Heart right ventricle (tissue), 16 donors: ENCODE measurements at regions not wholly inside any gene's neighbourhood (a gene's known extent, or its start where the extent isn't known, plus 50 kb on each side); places are given as distances from the start of the nearest gene placed in this dataset.

Experiments
- ATAC-seq, 8 donors: fragments of 200-7000 bp; cut with Tn5 transposase; one replicate each; pipeline ENCODE4 v1.9.1; 2020; ENCODE audit warnings: mild to moderate bottlenecking in 8 of 8, moderate library complexity in 8 of 8, moderate number of reproducible peaks in 1 of 8
- DNase-seq, 2 donors: peaks; one replicate each; pipeline ENCODE4 v3.0.0-alpha.2; 2020
- H3K27ac ChIP-seq, 10 donors: fragments of 200-600 bp; sonication (generic) in 2 of 10; one replicate each; pipeline versions ENCODE4 v1.5.0 to v1.8.0; 2020 to 2022; ENCODE audit warnings: mild to moderate bottlenecking in 3 of 10
- H3K27me3 ChIP-seq, 7 donors: fragments of 200-600 bp; one replicate each; pipeline ENCODE4 v1.8.0; 2021 to 2022; ENCODE audit warnings: mild to moderate bottlenecking in 2 of 7
- H3K36me3 ChIP-seq, 9 donors: fragments of 200-600 bp; sonication (generic) in 1 of 9; one replicate each; pipeline versions ENCODE4 v1.5.0 to v1.8.0; 2020 to 2022; ENCODE audit warnings: mild to moderate bottlenecking in 2 of 9
- H3K4me1 ChIP-seq, 9 donors: fragments of 200-600 bp; sonication (generic) in 1 of 9; one replicate each; pipeline versions ENCODE4 v1.5.0 to v1.8.0; 2020 to 2022; ENCODE audit warnings: mild to moderate bottlenecking in 4 of 9
- H3K4me3 ChIP-seq, 10 donors: fragments of 200-600 bp; sonication (generic) in 2 of 10; one replicate each; pipeline versions ENCODE4 v1.5.0 to v1.8.0; 2020 to 2022; ENCODE audit warnings: mild to moderate bottlenecking in 7 of 10, moderate library complexity in 2 of 10
- H3K9me3 ChIP-seq, 11 donors: fragments of 200-600 bp in 10 of 11; sonication (generic) in 2 of 11; one replicate each; pipeline versions ENCODE4 v1.5.0 to v1.8.0; 2013 to 2022; ENCODE audit warnings: mild to moderate bottlenecking in 2 of 11, control low read depth in 1 of 11, moderate library complexity in 1 of 11
- WGBS, 2 donors: extraction: QIAGEN DNeasy Blood & Tissue Kit; methylation state at CpG; one replicate each; pipeline ENCODE4 v1.1.7; 2013; ENCODE audit warnings: inconsistent platforms in 1 of 2; 5-methylcytosine and 5-hydroxymethylcytosine counted together
- intact Hi-C, 10 donors: fragments of 100-400 bp; cut with DNase I; formaldehyde crosslinking; loops; one replicate each; pipeline versions ENCODE4 v1.11.1 to v1.14.2; 2022
- TF ChIP-seq, protein P1 (sequence below), 9 donors: fragments of 200-600 bp; sonication (generic) in 2 of 9; IDR thresholded peaks; one replicate each; pipeline versions ENCODE4 v1.5.0 to v1.8.0; 2021 to 2022; ENCODE audit warnings: antibody characterized with exemption in 9 of 9, mild to moderate bottlenecking in 5 of 9, moderate library complexity in 1 of 9
- donor health status: Arrhythmogenic right ventricular cardiomyopathy.
- donor health status: ischemic (EF 13 %, LVEDD 7.1; RV severe dilation, severe dysfunction).
- donor health status: healthy with polysubstance abuse.
- donor health status: DM: no; HTN: yes; CAD: no.
- donor health status: DM: no; HTN: no; CAD: no.
- donor health status: ischemic (EF 25% LVEDD 6.9; RV normal size, moderate dysfunction).
- donor health status: ischemic (EF 25% LVEDD 5.7; RV mildly dilated, moderate dysfunction).
- donor health status: healthy.
- donor health status: DM: yes; HTN: yes; CAD: no.
- donor health status: Ischemic cardiomyopathy.
- donor health status: ischemic (EF 35%, LVEDD 5.7; RV mildly dilated, moderate dysfunction).
- donor health status: nonischemic (EF 11% LVEDD 7.7; RV severe dilation, severe dysfunction).
- donor health status: DM: yes; HTN: yes; CAD: no.
- donor health status: PGD.
- donor health status: ischemic (EF 29% LVEDD 5.4; RV normal size, mild dysfunction).
- donor health status: nonischemic (EF 23%, LVEDD 6.1; RV moderate dilation, normal function).

DNA sequence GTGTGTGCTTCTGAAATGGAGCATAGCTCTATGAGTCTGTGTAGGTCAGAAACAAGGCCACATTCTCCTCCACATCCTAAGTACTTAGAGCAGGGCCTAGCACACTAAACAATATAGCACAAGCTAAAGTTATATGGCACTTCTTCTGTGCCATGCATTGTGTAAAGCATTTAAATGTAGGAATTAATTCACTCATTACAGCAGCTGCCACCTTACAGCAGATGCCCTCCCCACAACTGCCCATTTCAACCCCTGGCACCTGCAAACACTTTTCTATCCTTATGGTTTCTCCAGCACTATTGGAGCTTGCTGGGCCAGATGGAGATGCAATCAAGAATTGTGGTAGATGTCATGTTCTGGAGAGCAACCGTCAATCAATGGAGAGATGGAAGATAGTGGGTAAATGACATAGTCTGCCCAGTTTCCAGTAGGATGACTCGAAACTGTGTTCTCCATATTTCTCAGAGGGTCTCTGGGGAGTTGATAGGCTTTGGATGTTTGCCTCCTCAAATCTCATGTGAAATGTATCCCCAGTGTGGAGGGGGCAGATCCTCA is 373.7 kb downstream of the DOK5 start:
- WGBS, 2 donors: 65 to 70% methylated on average over 2 of the region's 2 CpGs
- H3K36me3 ChIP-seq: no peaks in the 10 kb centered on the region
- no peaks in the 10 kb centered on the region for H3K4me1 ChIP-seq
- TF ChIP-seq, protein P1, sequence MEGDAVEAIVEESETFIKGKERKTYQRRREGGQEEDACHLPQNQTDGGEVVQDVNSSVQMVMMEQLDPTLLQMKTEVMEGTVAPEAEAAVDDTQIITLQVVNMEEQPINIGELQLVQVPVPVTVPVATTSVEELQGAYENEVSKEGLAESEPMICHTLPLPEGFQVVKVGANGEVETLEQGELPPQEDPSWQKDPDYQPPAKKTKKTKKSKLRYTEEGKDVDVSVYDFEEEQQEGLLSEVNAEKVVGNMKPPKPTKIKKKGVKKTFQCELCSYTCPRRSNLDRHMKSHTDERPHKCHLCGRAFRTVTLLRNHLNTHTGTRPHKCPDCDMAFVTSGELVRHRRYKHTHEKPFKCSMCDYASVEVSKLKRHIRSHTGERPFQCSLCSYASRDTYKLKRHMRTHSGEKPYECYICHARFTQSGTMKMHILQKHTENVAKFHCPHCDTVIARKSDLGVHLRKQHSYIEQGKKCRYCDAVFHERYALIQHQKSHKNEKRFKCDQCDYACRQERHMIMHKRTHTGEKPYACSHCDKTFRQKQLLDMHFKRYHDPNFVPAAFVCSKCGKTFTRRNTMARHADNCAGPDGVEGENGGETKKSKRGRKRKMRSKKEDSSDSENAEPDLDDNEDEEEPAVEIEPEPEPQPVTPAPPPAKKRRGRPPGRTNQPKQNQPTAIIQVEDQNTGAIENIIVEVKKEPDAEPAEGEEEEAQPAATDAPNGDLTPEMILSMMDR (IDR thresholded peaks at IDR 0.05): no peak
- H3K9me3 ChIP-seq: no peaks in the 10 kb centered on the region
- intact Hi-C loops: no loop called here
- peaks cover 0 to 16% (median 0%) of the 10 kb centered on the region in 7 donors for H3K27me3 ChIP-seq
- no peak overlapping the region for H3K27ac ChIP-seq
- no peak overlapping the region for H3K4me3 ChIP-seq
- DNase-seq (no peak), ATAC-seq (no peak)

DNA sequence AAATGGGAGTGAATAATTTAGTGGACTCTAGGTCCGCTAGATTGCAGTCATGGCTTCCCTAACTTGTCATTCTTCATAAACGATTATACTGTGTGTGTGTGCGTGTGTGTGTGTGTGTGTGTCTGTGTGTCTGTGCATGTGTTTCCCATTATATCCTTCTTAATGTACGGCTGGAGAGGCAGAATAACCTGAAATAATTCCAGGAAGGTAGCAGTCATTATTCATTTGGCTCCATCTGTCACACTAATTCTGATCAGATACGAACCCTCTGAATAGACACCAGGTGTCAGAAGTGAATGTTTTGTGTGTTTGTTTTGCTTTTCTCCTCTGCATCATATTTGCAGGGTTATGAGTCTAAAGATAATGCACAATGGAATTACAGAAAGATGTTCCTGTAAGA is 372.9 kb downstream of the DOK5 start:
- no peak for DNase-seq
- 62 to 73% methylated on average over 5 of the region's 5 CpGs for WGBS, 2 donors
- Histone ChIP-seq H3K27ac (no peak overlapping the region), H3K36me3 (no peaks in the 10 kb centered on the region), H3K4me3 (no peak overlapping the region), H3K4me1 (no peaks in the 10 kb centered on the region), H3K9me3 (no peaks in the 10 kb centered on the region), H3K27me3 (peaks cover 0 to 16% (median 0%) of the 10 kb centered on the region in 7 donors)
- TF ChIP-seq, protein P1 (IDR thresholded peaks at IDR 0.05): no peak
- intact Hi-C loops: no loop called here
- ATAC-seq: no peak

DNA sequence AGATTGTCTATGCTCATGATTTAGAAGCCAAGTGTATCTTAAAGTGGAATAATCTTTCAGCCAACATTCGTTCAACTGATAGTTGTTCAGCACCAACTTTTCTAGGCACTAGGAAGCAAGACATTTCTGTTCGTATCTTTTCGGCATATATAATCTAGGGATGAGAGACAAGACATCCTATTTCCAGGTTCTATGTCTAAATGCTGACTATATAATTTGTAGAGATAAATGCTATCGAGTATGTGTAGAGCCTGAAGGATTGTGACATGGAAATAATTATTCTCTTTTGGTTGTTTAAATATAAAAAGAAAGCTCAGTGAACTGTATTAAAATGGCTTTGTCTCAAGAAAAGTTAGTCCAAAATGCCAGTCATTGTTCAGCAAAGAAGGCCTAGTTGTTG is 371.6 kb downstream of the DOK5 start:
- Histone ChIP-seq H3K4me1 (no peaks in the 10 kb centered on the region), H3K9me3 (no peaks in the 10 kb centered on the region), H3K36me3 (no peaks in the 10 kb centered on the region), H3K27me3 (peaks cover 0 to 16% (median 0%) of the 10 kb centered on the region in 7 donors), H3K27ac (no peak overlapping the region), H3K4me3 (no peak overlapping the region)
- no peak for ATAC-seq
- WGBS, 2 donors: 85 to 89% methylated on average over 4 of the region's 4 CpGs
- TF ChIP-seq, protein P1 (IDR thresholded peaks at IDR 0.05): no peak
- DNase-seq: no peak
- intact Hi-C loops: no loop called here

DNA sequence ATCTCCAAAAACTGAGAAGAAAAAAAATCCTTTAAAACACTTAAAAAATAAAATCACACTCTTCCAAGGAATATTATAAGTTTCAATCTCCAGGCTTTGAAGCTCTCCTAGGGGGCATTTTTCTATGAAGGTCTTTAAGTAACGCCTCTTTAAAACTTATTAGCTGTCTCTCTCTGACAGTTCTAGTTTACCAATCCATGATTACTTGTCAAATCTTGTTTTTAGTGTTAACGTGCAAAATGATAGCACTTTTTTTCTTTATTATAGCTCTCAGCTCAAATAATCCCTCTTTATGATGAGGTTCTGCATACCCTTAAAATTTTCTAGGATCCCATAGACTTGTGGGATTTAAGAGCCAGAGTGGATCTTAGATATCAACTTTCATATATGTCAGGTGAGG is 369.0 kb downstream of the DOK5 start:
- intact Hi-C loops: no loop called here
- WGBS, 2 donors: 66 to 70% methylated on average over 2 of the region's 2 CpGs
- DNase-seq (no peak), ATAC-seq (no peak)
- Histone ChIP-seq H3K27me3 (peaks cover 0 to 16% (median 0%) of the 10 kb centered on the region in 7 donors), H3K9me3 (no peaks in the 10 kb centered on the region), H3K4me3 (no peak overlapping the region), H3K27ac (no peak overlapping the region), H3K36me3 (no peaks in the 10 kb centered on the region), H3K4me1 (no peaks in the 10 kb centered on the region)
- TF ChIP-seq, protein P1 (IDR thresholded peaks at IDR 0.05): no peak
